ENCODE measurements at regions not wholly inside any gene's neighbourhood (a gene's known extent, or its start where the extent isn't known, plus 50 kb on each side); places are given as distances from the start of the nearest gene placed in this dataset.

- no peak overlapping the region for H3K27ac Mint-ChIP-seq (ENCODE audit: unreplicated experiment)
- H3K27me3 Mint-ChIP-seq (ENCODE audit: unreplicated experiment): peaks cover 41% of the 10 kb centered on the region
- DNase-seq (ENCODE audit: extremely low spot score, unreplicated experiment): no peak
- TF ChIP-seq CTCF (IDR thresholded peaks at IDR 0.05): no peak
- H3K4me1 Mint-ChIP-seq (ENCODE audit: unreplicated experiment): no peaks in the 10 kb centered on the region
- no peaks in the 10 kb centered on the region for H3K36me3 Mint-ChIP-seq (ENCODE audit: unreplicated experiment)
- H3K4me3 Mint-ChIP-seq (ENCODE audit: unreplicated experiment): no peak overlapping the region
- H3K9me3 Mint-ChIP-seq (ENCODE audit: unreplicated experiment): peaks cover 6% of the 10 kb centered on the region
Observed at GRCh38 chr14:61884711-61885110, 122.5 kb downstream of the SNAPC1 start.

DNA sequence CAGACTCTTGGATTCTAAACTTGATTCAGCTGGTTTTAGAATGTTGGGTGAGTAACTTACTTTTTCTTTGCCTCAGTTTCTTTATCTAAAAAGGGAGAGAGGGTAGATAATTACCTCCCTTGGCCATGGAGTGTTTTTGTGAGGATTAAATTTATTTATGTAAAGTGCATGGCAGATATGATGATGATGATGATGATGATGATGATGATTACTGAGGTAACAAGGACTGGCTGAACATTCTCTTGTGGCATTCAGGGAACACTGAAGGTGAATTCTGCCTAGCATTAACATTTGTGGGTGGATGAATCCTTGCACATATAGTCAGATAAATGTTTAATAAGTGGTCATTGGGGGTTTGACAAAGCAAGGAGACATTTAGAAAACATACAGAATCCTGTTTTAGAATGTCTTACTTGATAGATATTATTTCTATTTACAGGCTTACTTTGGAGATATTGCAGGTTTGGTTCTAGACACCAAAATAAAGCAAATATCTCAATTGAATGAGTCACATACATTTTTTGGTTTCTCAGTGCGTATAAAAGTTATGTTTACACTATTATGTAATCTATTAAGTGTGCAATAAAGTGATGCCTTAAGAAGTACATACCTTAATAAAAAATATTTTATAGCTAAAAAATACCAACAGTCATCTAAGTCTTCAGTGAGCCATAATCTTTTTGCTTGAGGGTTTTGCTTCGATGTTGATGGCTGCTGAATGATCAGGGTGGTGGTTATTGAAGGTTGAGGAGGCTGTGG is 123.2 kb downstream of the SNAPC1 start:
- TF ChIP-seq CTCF (IDR thresholded peaks at IDR 0.05): no peak
- Mint-ChIP-seq H3K9me3 (ENCODE audit: unreplicated experiment) (peaks cover 6% of the 10 kb centered on the region), H3K4me3 (ENCODE audit: unreplicated experiment) (no peak overlapping the region), H3K4me1 (ENCODE audit: unreplicated experiment) (no peaks in the 10 kb centered on the region), H3K36me3 (ENCODE audit: unreplicated experiment) (no peaks in the 10 kb centered on the region), H3K27me3 (ENCODE audit: unreplicated experiment) (peaks cover 38% of the 10 kb centered on the region), H3K27ac (ENCODE audit: unreplicated experiment) (no peak overlapping the region)
- DNase-seq (ENCODE audit: extremely low spot score, unreplicated experiment): no peak

GRCh38 chr14:61887628-61888027 is 125.4 kb downstream of the SNAPC1 start:
- H3K4me3 Mint-ChIP-seq (ENCODE audit: unreplicated experiment): no peak overlapping the region
- H3K36me3 Mint-ChIP-seq (ENCODE audit: unreplicated experiment): no peaks in the 10 kb centered on the region
- peaks cover 6% of the 10 kb centered on the region for H3K9me3 Mint-ChIP-seq (ENCODE audit: unreplicated experiment)
- peaks cover 37% of the 10 kb centered on the region for H3K27me3 Mint-ChIP-seq (ENCODE audit: unreplicated experiment)
- TF ChIP-seq CTCF (IDR thresholded peaks at IDR 0.05): no peak
- DNase-seq (ENCODE audit: extremely low spot score, unreplicated experiment): no peak
- H3K27ac Mint-ChIP-seq (ENCODE audit: unreplicated experiment): no peak overlapping the region
- H3K4me1 Mint-ChIP-seq (ENCODE audit: unreplicated experiment): no peaks in the 10 kb centered on the region

- H3K4me1 Mint-ChIP-seq (ENCODE audit: unreplicated experiment): no peaks in the 10 kb centered on the region
- no peaks in the 10 kb centered on the region for H3K36me3 Mint-ChIP-seq (ENCODE audit: unreplicated experiment)
- peaks cover 29% of the 10 kb centered on the region for H3K27me3 Mint-ChIP-seq (ENCODE audit: unreplicated experiment)
- no peak for TF ChIP-seq CTCF (IDR thresholded peaks at IDR 0.05)
- no peak overlapping the region for H3K4me3 Mint-ChIP-seq (ENCODE audit: unreplicated experiment)
- DNase-seq (ENCODE audit: extremely low spot score, unreplicated experiment): no peak
- H3K27ac Mint-ChIP-seq (ENCODE audit: unreplicated experiment): no peak overlapping the region
- H3K9me3 Mint-ChIP-seq (ENCODE audit: unreplicated experiment): no peaks in the 10 kb centered on the region
Observed at GRCh38 chr14:61889914-61890351, 127.7 kb downstream of the SNAPC1 start.

DNA sequence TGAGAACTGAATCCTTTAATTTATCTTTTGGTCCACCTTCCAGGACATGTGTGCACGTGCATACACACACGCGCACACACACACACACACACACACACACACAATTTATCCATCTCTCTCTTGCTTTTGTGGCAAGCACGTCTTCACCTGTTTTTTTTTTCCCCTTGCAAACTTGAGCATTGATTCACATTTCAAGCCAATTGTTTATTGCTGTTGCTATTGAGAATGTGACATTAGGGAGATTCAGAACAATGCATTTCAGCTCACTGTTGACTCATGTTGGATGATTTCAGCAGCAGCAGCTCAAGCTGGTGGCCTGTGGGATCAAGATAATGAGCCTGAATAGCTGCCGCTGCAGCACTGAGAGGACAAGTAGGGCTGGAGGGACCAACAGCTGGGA is 128.9 kb downstream of the SNAPC1 start:
- no peaks in the 10 kb centered on the region for H3K9me3 Mint-ChIP-seq (ENCODE audit: unreplicated experiment)
- DNase-seq (ENCODE audit: extremely low spot score, unreplicated experiment): no peak
- H3K27me3 Mint-ChIP-seq (ENCODE audit: unreplicated experiment): peaks cover 25% of the 10 kb centered on the region
- no peak overlapping the region for H3K27ac Mint-ChIP-seq (ENCODE audit: unreplicated experiment)
- no peaks in the 10 kb centered on the region for H3K36me3 Mint-ChIP-seq (ENCODE audit: unreplicated experiment)
- H3K4me1 Mint-ChIP-seq (ENCODE audit: unreplicated experiment): no peaks in the 10 kb centered on the region
- TF ChIP-seq CTCF (IDR thresholded peaks at IDR 0.05): no peak
- no peak overlapping the region for H3K4me3 Mint-ChIP-seq (ENCODE audit: unreplicated experiment)
